Sigmoid colon (tissue), 4 donors: ENCODE measurements at regions not wholly inside any gene's neighbourhood (a gene's known extent, or its start where the extent isn't known, plus 50 kb on each side); places are given as distances from the start of the nearest gene placed in this dataset.

Experiments used
- CTCF ChIP-seq, 4 experiments: fragments of 450-650 bp in 3 of 4; fragments of 200-600 bp in 1 of 4; IDR thresholded peaks; one replicate each; pipeline ENCODE4 v1.5.1; 2016 to 2019; ENCODE audit warnings: antibody characterized with exemption in 4 of 4, mild to moderate bottlenecking in 3 of 4, moderate library complexity in 2 of 4
- EP300 ChIP-seq, 4 donors: sonication (generic); formaldehyde crosslinking; IDR thresholded peaks; one replicate each; pipeline ENCODE4 v1.6.1; 2017; ENCODE audit warnings: antibody characterized with exemption in 4 of 4
- POLR2A ChIP-seq, 2 donors: fragments of 450-650 bp; IDR thresholded peaks; one replicate each; pipeline ENCODE4 v1.6.1; 2016; ENCODE audit warnings: antibody characterized with exemption in 2 of 2, mild to moderate bottlenecking in 2 of 2, moderate library complexity in 2 of 2
- POLR2AphosphoS5 ChIP-seq, 4 donors: sonication (generic); formaldehyde crosslinking; IDR thresholded peaks; one replicate each; pipeline ENCODE4 v1.6.1; 2017; ENCODE audit warnings: antibody characterized with exemption in 4 of 4

- peak in 2 of 4 experiments; percentile 11 to 12 for TF ChIP-seq CTCF (IDR thresholded peaks at IDR 0.05)
- no peak for TF ChIP-seq EP300 (IDR thresholded peaks at IDR 0.05)
- no peak for TF ChIP-seq POLR2A (IDR thresholded peaks at IDR 0.05)
- TF ChIP-seq POLR2AphosphoS5 (IDR thresholded peaks at IDR 0.05) = no peak
Observed at GRCh38 chr3:39724233-39724846, 85.1 kb upstream of the MYRIP start.
